Dermis microvascular lymphatic vessel endothelial cell (primary cell): ENCODE measurements at regions not wholly inside any gene's neighbourhood (a gene's known extent, or its start where the extent isn't known, plus 50 kb on each side); places are given as distances from the start of the nearest gene placed in this dataset.

Experiments
- DNase-seq, 2 donors: peaks; one replicate each; pipeline versions ENCODE4 v3.0.0 to v3.0.0-alpha.2; 2010; ENCODE audit warnings: low read depth in 2 of 2

- DNase-seq: no peak
Observed at GRCh38 chr12:60997869-60998378, 1262.3 kb upstream of the USP15 start.

GRCh38 chr12:61009192-61009591, 1251.0 kb upstream of the USP15 start:
- no peak for DNase-seq

- no peak for DNase-seq
Observed at GRCh38 chr12:61011767-61012423, 1248.3 kb upstream of the USP15 start.

GRCh38 chr12:61018571-61018970, 1241.6 kb upstream of the USP15 start:
- DNase-seq: no peak

GRCh38 chr12:61023231-61023630, 1237.0 kb upstream of the USP15 start:
- DNase-seq: no peak

GRCh38 chr12:61029516-61029915, 1230.7 kb upstream of the USP15 start:
- DNase-seq: no peak

GRCh38 chr12:61037792-61038191, 1222.4 kb upstream of the USP15 start:
- no peak for DNase-seq

- DNase-seq: no peak
Observed at GRCh38 chr12:61043838-61044237, 1216.4 kb upstream of the USP15 start.

- no peak for DNase-seq
Observed at GRCh38 chr12:61044766-61045165, 1215.4 kb upstream of the USP15 start.

- no peak for DNase-seq
Observed at GRCh38 chr12:61070640-61071414, 1189.4 kb upstream of the USP15 start.

GRCh38 chr12:61072717-61073116, 1187.5 kb upstream of the USP15 start:
- DNase-seq: no peak

GRCh38 chr12:61095111-61095510, 1165.1 kb upstream of the USP15 start:
- no peak for DNase-seq

- no peak for DNase-seq
Observed at GRCh38 chr12:61098031-61098580, 1162.1 kb upstream of the USP15 start.

GRCh38 chr12:61107118-61107517, 1153.1 kb upstream of the USP15 start:
- DNase-seq: no peak

GRCh38 chr12:61111218-61111617, 1149.0 kb upstream of the USP15 start:
- DNase-seq: no peak

GRCh38 chr12:61137677-61138414, 1122.4 kb upstream of the USP15 start:
- DNase-seq: no peak

GRCh38 chr12:61138415-61138759, 1121.8 kb upstream of the USP15 start:
- DNase-seq: no peak

GRCh38 chr12:61161961-61162360, 1098.2 kb upstream of the USP15 start:
- DNase-seq: no peak

- DNase-seq: no peak
Observed at GRCh38 chr12:61188801-61189595, 1071.2 kb upstream of the USP15 start.

- DNase-seq: no peak
Observed at GRCh38 chr12:61213646-61214045, 1046.6 kb upstream of the USP15 start.

- DNase-seq: no peak
Observed at GRCh38 chr12:61220337-61220736, 1039.9 kb upstream of the USP15 start.
